ENCODE measurements at regions not wholly inside any gene's neighbourhood (a gene's known extent, or its start where the extent isn't known, plus 50 kb on each side); places are given as distances from the start of the nearest gene placed in this dataset.

DNA sequence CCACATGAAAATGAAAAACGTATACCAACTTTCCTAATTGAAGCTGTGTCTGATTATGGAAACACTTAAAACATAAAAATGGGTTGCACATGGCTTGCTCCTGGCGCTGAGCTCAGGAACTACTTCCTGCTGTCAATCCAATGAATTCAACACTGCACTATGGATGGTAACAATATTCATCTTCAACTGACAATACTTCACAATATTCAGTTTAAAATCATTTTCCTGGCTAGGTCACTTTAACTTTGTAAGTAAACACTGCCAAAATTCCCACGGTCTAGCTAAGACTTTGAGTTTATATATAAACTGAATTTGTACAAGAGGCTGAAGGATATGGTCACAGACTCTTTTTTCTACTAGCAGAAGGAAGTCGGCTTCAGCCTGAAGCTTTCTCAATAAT, 556.9 kb downstream of the TNS3 start:
- H3K4me1 Mint-ChIP-seq (ENCODE audit: low read depth, unreplicated experiment) = no peaks in the 10 kb centered on the region
- no peak overlapping the region for H3K9ac ChIP-seq (ENCODE audit: low read length)
- no peak overlapping the region for H3K4me2 ChIP-seq (ENCODE audit: low read length)
- H2AFZ ChIP-seq (ENCODE audit: low read depth, low read length) = no peak overlapping the region
- no peaks in the 10 kb centered on the region for H3K9me3 ChIP-seq (ENCODE audit: insufficient read depth, low read depth, low read length)
- no peaks in the 10 kb centered on the region for H3K27me3 ChIP-seq (ENCODE audit: insufficient read depth, low read length)
- no peaks in the 10 kb centered on the region for H3K4me1 ChIP-seq (ENCODE audit: insufficient read depth, low read length)
- H3K79me2 ChIP-seq (ENCODE audit: insufficient read depth, low read length) = no peaks in the 10 kb centered on the region
- DNase-seq (ENCODE audit: low read depth) (no peak), FAIRE-seq (no peak)
- no peak overlapping the region for H3K27ac ChIP-seq (ENCODE audit: low read depth, low read length)
- no peak for TF ChIP-seq EZH2 (IDR thresholded peaks at IDR 0.05; ENCODE audit: insufficient read depth, low read length)
- TF ChIP-seq, protein P1, sequence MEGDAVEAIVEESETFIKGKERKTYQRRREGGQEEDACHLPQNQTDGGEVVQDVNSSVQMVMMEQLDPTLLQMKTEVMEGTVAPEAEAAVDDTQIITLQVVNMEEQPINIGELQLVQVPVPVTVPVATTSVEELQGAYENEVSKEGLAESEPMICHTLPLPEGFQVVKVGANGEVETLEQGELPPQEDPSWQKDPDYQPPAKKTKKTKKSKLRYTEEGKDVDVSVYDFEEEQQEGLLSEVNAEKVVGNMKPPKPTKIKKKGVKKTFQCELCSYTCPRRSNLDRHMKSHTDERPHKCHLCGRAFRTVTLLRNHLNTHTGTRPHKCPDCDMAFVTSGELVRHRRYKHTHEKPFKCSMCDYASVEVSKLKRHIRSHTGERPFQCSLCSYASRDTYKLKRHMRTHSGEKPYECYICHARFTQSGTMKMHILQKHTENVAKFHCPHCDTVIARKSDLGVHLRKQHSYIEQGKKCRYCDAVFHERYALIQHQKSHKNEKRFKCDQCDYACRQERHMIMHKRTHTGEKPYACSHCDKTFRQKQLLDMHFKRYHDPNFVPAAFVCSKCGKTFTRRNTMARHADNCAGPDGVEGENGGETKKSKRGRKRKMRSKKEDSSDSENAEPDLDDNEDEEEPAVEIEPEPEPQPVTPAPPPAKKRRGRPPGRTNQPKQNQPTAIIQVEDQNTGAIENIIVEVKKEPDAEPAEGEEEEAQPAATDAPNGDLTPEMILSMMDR (IDR thresholded peaks at IDR 0.05; ENCODE audit: insufficient read depth, low read depth, low read length) = no peak
- no peaks in the 10 kb centered on the region for H3K36me3 Mint-ChIP-seq (ENCODE audit: low read depth, unreplicated experiment)
- no peak overlapping the region for H3K4me3 Mint-ChIP-seq (ENCODE audit: unreplicated experiment)
- H3K27me3 Mint-ChIP-seq (ENCODE audit: low read depth, unreplicated experiment) = peaks cover 7% of the 10 kb centered on the region
- no peaks in the 10 kb centered on the region for H3K36me3 ChIP-seq (ENCODE audit: insufficient read depth, low read length)
- H4K20me1 ChIP-seq (ENCODE audit: insufficient read depth, low read length) = no peaks in the 10 kb centered on the region
- no peaks in the 10 kb centered on the region for H3K9me3 Mint-ChIP-seq (ENCODE audit: unreplicated experiment)
- H3K4me3 ChIP-seq (ENCODE audit: insufficient read depth, low read depth, low read length) = no peak overlapping the region
- H3K27ac Mint-ChIP-seq (ENCODE audit: unreplicated experiment) = no peak overlapping the region

DNA sequence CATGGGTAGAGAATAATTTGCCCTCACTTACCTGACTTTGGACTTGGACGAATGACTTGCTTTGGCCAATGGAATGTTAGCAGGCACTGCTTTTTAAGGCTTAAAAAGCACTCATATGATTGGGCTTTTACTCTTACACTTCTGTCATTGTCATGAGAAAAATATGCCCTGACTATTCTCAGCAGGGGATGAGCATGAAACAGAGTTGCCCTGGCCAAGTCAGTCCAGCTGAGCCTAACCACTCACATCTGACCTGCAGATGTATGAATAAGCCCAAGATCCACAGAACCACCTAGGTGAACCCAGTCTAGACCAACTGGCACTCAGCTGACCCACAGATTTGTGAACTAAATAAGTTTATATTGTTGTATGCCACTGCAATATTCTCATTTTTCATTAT, 573.5 kb downstream of the TNS3 start:
- no peaks in the 10 kb centered on the region for H3K79me2 ChIP-seq (ENCODE audit: insufficient read depth, low read length)
- Mint-ChIP-seq H3K4me3 (ENCODE audit: unreplicated experiment) (no peak overlapping the region), H3K36me3 (ENCODE audit: low read depth, unreplicated experiment) (no peaks in the 10 kb centered on the region), H3K27me3 (ENCODE audit: low read depth, unreplicated experiment) (no peaks in the 10 kb centered on the region), H3K9me3 (ENCODE audit: unreplicated experiment) (no peaks in the 10 kb centered on the region), H3K4me1 (ENCODE audit: low read depth, unreplicated experiment) (no peaks in the 10 kb centered on the region), H3K27ac (ENCODE audit: unreplicated experiment) (no peak overlapping the region)
- no peaks in the 10 kb centered on the region for H3K27me3 ChIP-seq (ENCODE audit: insufficient read depth, low read length)
- no peak overlapping the region for H2AFZ ChIP-seq (ENCODE audit: low read depth, low read length)
- FAIRE-seq (no peak), DNase-seq (ENCODE audit: low read depth) (peak; percentile 2)
- TF ChIP-seq EZH2 (IDR thresholded peaks at IDR 0.05; ENCODE audit: insufficient read depth, low read length) = no peak
- TF ChIP-seq, protein P1 (IDR thresholded peaks at IDR 0.05; ENCODE audit: insufficient read depth, low read depth, low read length) = no peak
- H4K20me1 ChIP-seq (ENCODE audit: insufficient read depth, low read length) = no peaks in the 10 kb centered on the region
- H3K9ac ChIP-seq (ENCODE audit: low read length) = no peak overlapping the region
- no peak overlapping the region for H3K4me2 ChIP-seq (ENCODE audit: low read length)
- no peaks in the 10 kb centered on the region for H3K9me3 ChIP-seq (ENCODE audit: insufficient read depth, low read depth, low read length)
- H3K4me1 ChIP-seq (ENCODE audit: insufficient read depth, low read length) = no peaks in the 10 kb centered on the region
- no peak overlapping the region for H3K27ac ChIP-seq (ENCODE audit: low read depth, low read length)
- H3K36me3 ChIP-seq (ENCODE audit: insufficient read depth, low read length) = no peaks in the 10 kb centered on the region
- H3K4me3 ChIP-seq (ENCODE audit: insufficient read depth, low read depth, low read length) = no peak overlapping the region

DNA sequence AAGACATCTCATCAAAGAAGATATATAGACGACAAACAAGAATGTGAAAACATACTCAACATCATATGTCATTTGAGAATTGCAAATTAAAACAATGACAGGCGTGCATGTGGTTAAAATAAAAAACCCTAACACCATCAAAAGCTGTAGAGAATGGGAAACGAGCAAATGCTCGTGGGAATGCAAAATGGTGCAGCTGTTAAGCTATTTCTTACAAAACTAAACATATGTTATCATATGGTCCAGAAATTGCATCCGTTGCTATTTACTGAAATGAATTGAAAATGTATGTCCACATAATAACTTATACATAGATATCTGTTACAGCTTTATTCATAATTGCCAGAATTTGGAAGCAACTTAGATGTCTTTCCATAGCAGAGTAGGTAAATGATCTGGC, 574.4 kb downstream of the TNS3 start:
- no peak for FAIRE-seq
- H3K36me3 Mint-ChIP-seq (ENCODE audit: low read depth, unreplicated experiment) = no peaks in the 10 kb centered on the region

More for the DNA sequence above, 574.4 kb downstream of the TNS3 start:
- H3K79me2 ChIP-seq (ENCODE audit: insufficient read depth, low read length) = no peaks in the 10 kb centered on the region
- H3K27ac ChIP-seq (ENCODE audit: low read depth, low read length) = no peak overlapping the region
- no peaks in the 10 kb centered on the region for H3K4me1 ChIP-seq (ENCODE audit: insufficient read depth, low read length)
- H3K4me2 ChIP-seq (ENCODE audit: low read length) = no peak overlapping the region
- Mint-ChIP-seq H3K9me3 (ENCODE audit: unreplicated experiment) (no peaks in the 10 kb centered on the region), H3K4me3 (ENCODE audit: unreplicated experiment) (no peak overlapping the region), H3K27ac (ENCODE audit: unreplicated experiment) (no peak overlapping the region), H3K4me1 (ENCODE audit: low read depth, unreplicated experiment) (no peaks in the 10 kb centered on the region), H3K27me3 (ENCODE audit: low read depth, unreplicated experiment) (no peaks in the 10 kb centered on the region)
- H2AFZ ChIP-seq (ENCODE audit: low read depth, low read length) = no peak overlapping the region
- H3K9me3 ChIP-seq (ENCODE audit: insufficient read depth, low read depth, low read length) = no peaks in the 10 kb centered on the region
- TF ChIP-seq EZH2 (IDR thresholded peaks at IDR 0.05; ENCODE audit: insufficient read depth, low read length) = no peak
- TF ChIP-seq, protein P1 (IDR thresholded peaks at IDR 0.05; ENCODE audit: insufficient read depth, low read depth, low read length) = no peak
- H3K27me3 ChIP-seq (ENCODE audit: insufficient read depth, low read length) = no peaks in the 10 kb centered on the region
- DNase-seq (ENCODE audit: low read depth) = no peak
- no peaks in the 10 kb centered on the region for H4K20me1 ChIP-seq (ENCODE audit: insufficient read depth, low read length)
- H3K36me3 ChIP-seq (ENCODE audit: insufficient read depth, low read length) = no peaks in the 10 kb centered on the region
- H3K4me3 ChIP-seq (ENCODE audit: insufficient read depth, low read depth, low read length) = no peak overlapping the region
- no peak overlapping the region for H3K9ac ChIP-seq (ENCODE audit: low read length)
